GM23338 (cell line): ENCODE measurements at regions not wholly inside any gene's neighbourhood (a gene's known extent, or its start where the extent isn't known, plus 50 kb on each side); places are given as distances from the start of the nearest gene placed in this dataset.

Experiments
- ATAC-seq: fragments of 200-7000 bp; cut with Tn5 transposase; 3 replicates; pipeline ENCODE4 v1.9.1; 2020
- DNase-seq: peaks from one replicate; pipeline ENCODE4 v3.0.0-alpha.2; 2015; ENCODE audit warnings: low spot score
- H2AFZ ChIP-seq: fragments of 200-600 bp; sonication (generic); 2 replicates; pipeline ENCODE4 v1.8.0; 2016; ENCODE audit warnings: antibody characterized with exemption, mild to moderate bottlenecking, moderate library complexity
- H3F3A ChIP-seq: fragments of 200-600 bp; sonication (generic); replicated peaks from 2 replicates; pipeline ENCODE4 v1.8.0; 2017; ENCODE audit warnings: antibody characterized with exemption, mixed run types, low read depth
- H3K27ac ChIP-seq: fragments of 200-600 bp; sonication (generic); 2 replicates; pipeline ENCODE4 v1.6.1; 2016; ENCODE audit warnings: low read depth
- H3K27me3 ChIP-seq: fragments of 200-600 bp; sonication (generic); 2 replicates; pipeline ENCODE4 v1.8.0; 2016; ENCODE audit warnings: mild to moderate bottlenecking, mixed run types, moderate library complexity; ENCODE audit not compliant: insufficient read depth
- H3K36me3 ChIP-seq: fragments of 200-600 bp; sonication (generic); 2 replicates; pipeline ENCODE4 v1.8.0; 2016; ENCODE audit warnings: mild to moderate bottlenecking; ENCODE audit not compliant: insufficient read depth
- H3K4me1 ChIP-seq: fragments of 200-600 bp; sonication (generic); 2 replicates; pipeline ENCODE4 v1.8.0; 2016; ENCODE audit warnings: mild to moderate bottlenecking, moderate library complexity; ENCODE audit not compliant: insufficient read depth
- H3K4me2 ChIP-seq: fragments of 200-600 bp; sonication (generic); 2 replicates; pipeline ENCODE4 v1.7.1; 2017; ENCODE audit warnings: mixed run types
- H3K4me3 ChIP-seq: fragments of 200-600 bp; sonication (generic); 2 replicates; pipeline ENCODE4 v1.6.1; 2016; ENCODE audit warnings: mixed run types
- H3K79me2 ChIP-seq: fragments of 200-600 bp; sonication (generic); replicated peaks from 2 replicates; pipeline ENCODE4 v1.8.0; 2017; ENCODE audit warnings: mild to moderate bottlenecking; ENCODE audit not compliant: insufficient read depth
- H3K9me2 ChIP-seq: fragments of 200-600 bp; sonication (generic); 2 replicates; pipeline ENCODE4 v1.8.0; 2017; ENCODE audit not compliant: insufficient read depth
- H4K20me1 ChIP-seq: fragments of 200-600 bp; sonication (generic); replicated peaks from 2 replicates; pipeline ENCODE4 v1.8.0; 2017; ENCODE audit warnings: mild to moderate bottlenecking; ENCODE audit not compliant: insufficient read depth
- H3K27ac Mint-ChIP-seq: 2 replicates; pipeline ENCODE4 v1.8.0; 2020; ENCODE audit warnings: inconsistent platforms, mild to moderate bottlenecking, moderate library complexity, mixed read lengths
- H3K27me3 Mint-ChIP-seq: 3 replicates; pipeline ENCODE4 v1.8.0; 2022; ENCODE audit warnings: low read depth, mild to moderate bottlenecking, moderate library complexity, mixed read lengths, inconsistent platforms; ENCODE audit not compliant: insufficient read depth, poor library complexity
- H3K36me3 Mint-ChIP-seq: 3 replicates; pipeline ENCODE4 v1.8.0; 2021; ENCODE audit warnings: low read depth, mild to moderate bottlenecking, inconsistent platforms, moderate library complexity, mixed read lengths
- H3K4me1 Mint-ChIP-seq: 3 replicates; pipeline ENCODE4 v1.8.0; 2020; ENCODE audit warnings: mild to moderate bottlenecking, inconsistent platforms, mixed read lengths
- H3K4me3 Mint-ChIP-seq: 3 replicates; pipeline ENCODE4 v1.8.0; 2021; ENCODE audit warnings: moderate library complexity, mild to moderate bottlenecking, inconsistent platforms, mixed read lengths
- H3K9me3 Mint-ChIP-seq: 3 replicates; pipeline ENCODE4 v1.8.0; 2020; ENCODE audit warnings: moderate library complexity, mild to moderate bottlenecking, inconsistent platforms, mixed read lengths
- CREB1 ChIP-seq: fragments of 250-450 bp; sonication (Bioruptor Pico); IDR thresholded peaks from 2 replicates; pipeline ENCODE4 v1.5.0; 2020; ENCODE audit warnings: low read depth, mild to moderate bottlenecking, moderate library complexity
- ETS1 ChIP-seq: IDR thresholded peaks from 2 replicates; pipeline ENCODE4 v1.6.1; 2016; ENCODE audit warnings: antibody characterized with exemption
- EZH2 ChIP-seq: fragments of 200-600 bp; sonication (generic); IDR thresholded peaks from one replicate; pipeline ENCODE4 v1.8.0; 2017; ENCODE audit warnings: antibody characterized with exemption, mild to moderate bottlenecking, low read depth; ENCODE audit not compliant: unreplicated experiment
- JUNB ChIP-seq: IDR thresholded peaks from one replicate; pipeline ENCODE4 v1.6.1; 2016; ENCODE audit warnings: antibody characterized with exemption; ENCODE audit not compliant: unreplicated experiment
- NANOG ChIP-seq: IDR thresholded peaks from 2 replicates; pipeline ENCODE4 v1.6.1; 2016; ENCODE audit warnings: antibody characterized with exemption, borderline replicate concordance
- REST ChIP-seq: IDR thresholded peaks from one replicate; pipeline ENCODE4 v1.6.1; 2018; ENCODE audit warnings: antibody characterized with exemption; ENCODE audit not compliant: unreplicated experiment
- STAT1 ChIP-seq: IDR thresholded peaks from one replicate; pipeline ENCODE4 v1.6.1; 2016; ENCODE audit warnings: antibody characterized with exemption; ENCODE audit not compliant: unreplicated experiment
- ZNF114 ChIP-seq: fragments of 250-450 bp; sonication (Bioruptor Pico); IDR thresholded peaks from 2 replicates; pipeline ENCODE4 v1.5.0; 2020; ENCODE audit warnings: mild to moderate bottlenecking, moderate library complexity
- ZNF331 ChIP-seq: fragments of 250-450 bp; sonication (Bioruptor Pico); IDR thresholded peaks from 2 replicates; pipeline ENCODE4 v1.5.0; 2020; ENCODE audit warnings: low read depth, mild to moderate bottlenecking, moderate library complexity
- TF ChIP-seq, protein P1 (sequence below), 2 experiments: fragments of 200-600 bp in 1 of 2; sonication (generic) in 1 of 2; conservative IDR thresholded peaks; 2 replicates each; pipeline versions ENCODE4 v1.5.1 to v1.6.1; 2016 to 2017; ENCODE audit warnings: antibody characterized with exemption in 2 of 2, low read depth in 2 of 2, mild to moderate bottlenecking in 2 of 2, moderate library complexity in 1 of 2
- TF ChIP-seq, protein P2 (sequence below): fragments of 250-450 bp; sonication (Bioruptor Pico); IDR thresholded peaks from 2 replicates; pipeline ENCODE4 v1.5.0; 2020; ENCODE audit warnings: mild to moderate bottlenecking, moderate library complexity

GRCh38 chr15:79632457-79632856 lies 200.3 kb downstream of the MINAR1 start:
- ATAC-seq, result no peak
- H3K9me3 Mint-ChIP-seq, result no peaks in the 10 kb centered on the region; the same call in 2 of the 3 replicates

More at GRCh38 chr15:79632457-79632856, 200.3 kb downstream of the MINAR1 start:
- H3K9me2 ChIP-seq, result 0 out of 2 replicates have a peak, but pooled peaks cover 6% of the 10 kb centered on the region
- H3F3A ChIP-seq, result no peaks in the 10 kb centered on the region
- H2AFZ ChIP-seq, result no peak overlapping the region
- no peaks in the 10 kb centered on the region for H3K4me1 ChIP-seq
- no peak overlapping the region for H3K4me3 ChIP-seq
- H3K79me2 ChIP-seq, result no peaks in the 10 kb centered on the region
- no peaks in the 10 kb centered on the region for H3K27me3 Mint-ChIP-seq
- no peak for DNase-seq
- H3K27ac ChIP-seq, result no peak overlapping the region
- no peaks in the 10 kb centered on the region for H3K36me3 ChIP-seq
- no peaks in the 10 kb centered on the region for H3K36me3 Mint-ChIP-seq
- no peaks in the 10 kb centered on the region for H4K20me1 ChIP-seq
- TF ChIP-seq REST (no peak), STAT1 (no peak), CREB1 (CRISPR knock-in tag) (no peak), ETS1 (no peak), ZNF331 (CRISPR knock-in tag) (no peak), JUNB (no peak), NANOG (no peak), EZH2 (no peak), ZNF114 (CRISPR knock-in tag) (no peak)
- TF ChIP-seq, protein P1, sequence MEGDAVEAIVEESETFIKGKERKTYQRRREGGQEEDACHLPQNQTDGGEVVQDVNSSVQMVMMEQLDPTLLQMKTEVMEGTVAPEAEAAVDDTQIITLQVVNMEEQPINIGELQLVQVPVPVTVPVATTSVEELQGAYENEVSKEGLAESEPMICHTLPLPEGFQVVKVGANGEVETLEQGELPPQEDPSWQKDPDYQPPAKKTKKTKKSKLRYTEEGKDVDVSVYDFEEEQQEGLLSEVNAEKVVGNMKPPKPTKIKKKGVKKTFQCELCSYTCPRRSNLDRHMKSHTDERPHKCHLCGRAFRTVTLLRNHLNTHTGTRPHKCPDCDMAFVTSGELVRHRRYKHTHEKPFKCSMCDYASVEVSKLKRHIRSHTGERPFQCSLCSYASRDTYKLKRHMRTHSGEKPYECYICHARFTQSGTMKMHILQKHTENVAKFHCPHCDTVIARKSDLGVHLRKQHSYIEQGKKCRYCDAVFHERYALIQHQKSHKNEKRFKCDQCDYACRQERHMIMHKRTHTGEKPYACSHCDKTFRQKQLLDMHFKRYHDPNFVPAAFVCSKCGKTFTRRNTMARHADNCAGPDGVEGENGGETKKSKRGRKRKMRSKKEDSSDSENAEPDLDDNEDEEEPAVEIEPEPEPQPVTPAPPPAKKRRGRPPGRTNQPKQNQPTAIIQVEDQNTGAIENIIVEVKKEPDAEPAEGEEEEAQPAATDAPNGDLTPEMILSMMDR (conservative IDR thresholded peaks at IDR 0.05; ENCODE audit: low read depth in 2 of 2), result no peak
- TF ChIP-seq, protein P2, sequence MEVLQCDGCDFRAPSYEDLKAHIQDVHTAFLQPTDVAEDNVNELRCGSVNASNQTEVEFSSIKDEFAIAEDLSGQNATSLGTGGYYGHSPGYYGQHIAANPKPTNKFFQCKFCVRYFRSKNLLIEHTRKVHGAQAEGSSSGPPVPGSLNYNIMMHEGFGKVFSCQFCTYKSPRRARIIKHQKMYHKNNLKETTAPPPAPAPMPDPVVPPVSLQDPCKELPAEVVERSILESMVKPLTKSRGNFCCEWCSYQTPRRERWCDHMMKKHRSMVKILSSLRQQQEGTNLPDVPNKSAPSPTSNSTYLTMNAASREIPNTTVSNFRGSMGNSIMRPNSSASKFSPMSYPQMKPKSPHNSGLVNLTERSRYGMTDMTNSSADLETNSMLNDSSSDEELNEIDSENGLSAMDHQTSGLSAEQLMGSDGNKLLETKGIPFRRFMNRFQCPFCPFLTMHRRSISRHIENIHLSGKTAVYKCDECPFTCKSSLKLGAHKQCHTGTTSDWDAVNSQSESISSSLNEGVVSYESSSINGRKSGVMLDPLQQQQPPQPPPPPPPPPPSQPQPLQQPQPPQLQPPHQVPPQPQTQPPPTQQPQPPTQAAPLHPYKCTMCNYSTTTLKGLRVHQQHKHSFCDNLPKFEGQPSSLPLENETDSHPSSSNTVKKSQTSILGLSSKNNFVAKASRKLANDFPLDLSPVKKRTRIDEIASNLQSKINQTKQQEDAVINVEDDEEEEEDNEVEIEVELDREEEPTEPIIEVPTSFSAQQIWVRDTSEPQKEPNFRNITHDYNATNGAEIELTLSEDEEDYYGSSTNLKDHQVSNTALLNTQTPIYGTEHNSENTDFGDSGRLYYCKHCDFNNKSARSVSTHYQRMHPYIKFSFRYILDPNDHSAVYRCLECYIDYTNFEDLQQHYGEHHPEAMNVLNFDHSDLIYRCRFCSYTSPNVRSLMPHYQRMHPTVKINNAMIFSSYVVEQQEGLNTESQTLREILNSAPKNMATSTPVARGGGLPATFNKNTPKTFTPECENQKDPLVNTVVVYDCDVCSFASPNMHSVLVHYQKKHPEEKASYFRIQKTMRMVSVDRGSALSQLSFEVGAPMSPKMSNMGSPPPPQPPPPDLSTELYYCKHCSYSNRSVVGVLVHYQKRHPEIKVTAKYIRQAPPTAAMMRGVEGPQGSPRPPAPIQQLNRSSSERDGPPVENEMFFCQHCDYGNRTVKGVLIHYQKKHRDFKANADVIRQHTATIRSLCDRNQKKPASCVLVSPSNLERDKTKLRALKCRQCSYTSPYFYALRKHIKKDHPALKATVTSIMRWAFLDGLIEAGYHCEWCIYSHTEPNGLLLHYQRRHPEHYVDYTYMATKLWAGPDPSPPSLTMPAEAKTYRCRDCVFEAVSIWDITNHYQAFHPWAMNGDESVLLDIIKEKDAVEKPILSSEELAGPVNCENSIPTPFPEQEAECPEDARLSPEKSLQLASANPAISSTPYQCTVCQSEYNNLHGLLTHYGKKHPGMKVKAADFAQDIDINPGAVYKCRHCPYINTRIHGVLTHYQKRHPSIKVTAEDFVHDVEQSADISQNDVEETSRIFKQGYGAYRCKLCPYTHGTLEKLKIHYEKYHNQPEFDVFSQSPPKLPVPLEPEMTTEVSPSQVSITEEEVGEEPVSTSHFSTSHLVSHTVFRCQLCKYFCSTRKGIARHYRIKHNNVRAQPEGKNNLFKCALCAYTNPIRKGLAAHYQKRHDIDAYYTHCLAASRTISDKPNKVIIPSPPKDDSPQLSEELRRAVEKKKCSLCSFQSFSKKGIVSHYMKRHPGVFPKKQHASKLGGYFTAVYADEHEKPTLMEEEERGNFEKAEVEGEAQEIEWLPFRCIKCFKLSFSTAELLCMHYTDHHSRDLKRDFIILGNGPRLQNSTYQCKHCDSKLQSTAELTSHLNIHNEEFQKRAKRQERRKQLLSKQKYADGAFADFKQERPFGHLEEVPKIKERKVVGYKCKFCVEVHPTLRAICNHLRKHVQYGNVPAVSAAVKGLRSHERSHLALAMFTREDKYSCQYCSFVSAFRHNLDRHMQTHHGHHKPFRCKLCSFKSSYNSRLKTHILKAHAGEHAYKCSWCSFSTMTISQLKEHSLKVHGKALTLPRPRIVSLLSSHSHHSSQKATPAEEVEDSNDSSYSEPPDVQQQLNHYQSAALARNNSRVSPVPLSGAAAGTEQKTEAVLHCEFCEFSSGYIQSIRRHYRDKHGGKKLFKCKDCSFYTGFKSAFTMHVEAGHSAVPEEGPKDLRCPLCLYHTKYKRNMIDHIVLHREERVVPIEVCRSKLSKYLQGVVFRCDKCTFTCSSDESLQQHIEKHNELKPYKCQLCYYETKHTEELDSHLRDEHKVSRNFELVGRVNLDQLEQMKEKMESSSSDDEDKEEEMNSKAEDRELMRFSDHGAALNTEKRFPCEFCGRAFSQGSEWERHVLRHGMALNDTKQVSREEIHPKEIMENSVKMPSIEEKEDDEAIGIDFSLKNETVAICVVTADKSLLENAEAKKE, result no peak
- no peak overlapping the region for H3K4me2 ChIP-seq
- H3K4me3 Mint-ChIP-seq, result no peak overlapping the region
- no peak overlapping the region for H3K27ac Mint-ChIP-seq
- peaks cover 10% of the 10 kb centered on the region for H3K4me1 Mint-ChIP-seq
- no peaks in the 10 kb centered on the region for H3K27me3 ChIP-seq
